Right lobe of liver (tissue), 4 donors: ENCODE measurements at regions not wholly inside any gene's neighbourhood (a gene's known extent, or its start where the extent isn't known, plus 50 kb on each side); places are given as distances from the start of the nearest gene placed in this dataset.

Source experiments
- CTCF ChIP-seq, 4 donors: fragments of 200-600 bp in 3 of 4; fragments of 450-650 bp in 1 of 4; IDR thresholded peaks; one replicate each; pipeline versions ENCODE4 v1.5.1 to v1.8.0; 2016 to 2022; ENCODE audit warnings: antibody characterized with exemption in 4 of 4, mild to moderate bottlenecking in 2 of 4
- POLR2A ChIP-seq: fragments of 450-650 bp; IDR thresholded peaks from one replicate; pipeline ENCODE4 v1.6.1; 2017; ENCODE audit warnings: antibody characterized with exemption, mild to moderate bottlenecking
- donor health status: DM: no; HTN: no; CAD: no.
- donor health status: DM: no; HTN: no; CAD: no.
- donor health status: DM: no; HTN: yes; CAD: no.

GRCh38 chr1:50308878-50309277 is 114.4 kb downstream of the DMRTA2 start:
- no peak for TF ChIP-seq CTCF (IDR thresholded peaks at IDR 0.05)
- no peak for TF ChIP-seq POLR2A
